ENCODE measurements at regions not wholly inside any gene's neighbourhood (a gene's known extent, or its start where the extent isn't known, plus 50 kb on each side); places are given as distances from the start of the nearest gene placed in this dataset.

DNA sequence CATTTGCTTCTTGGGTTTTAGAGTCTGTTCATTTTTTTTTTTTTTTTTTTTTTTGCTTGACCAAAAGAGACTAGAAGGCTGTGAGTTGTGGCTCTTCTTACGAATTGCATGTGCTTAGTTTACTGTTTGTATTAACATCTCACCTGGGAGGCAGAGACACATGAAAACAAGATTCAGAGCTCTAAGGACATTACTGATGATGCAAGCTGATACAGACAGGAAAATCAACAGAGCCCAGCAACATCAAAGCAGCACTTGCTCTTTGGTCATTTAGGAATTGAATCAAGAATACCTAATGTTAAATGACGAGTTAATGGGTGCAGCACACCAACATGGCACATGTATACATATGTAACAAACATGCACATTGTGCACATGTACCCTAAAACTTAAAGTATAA, 55.7 kb upstream of the HS3ST5 start:
- DNase-seq: no peak
